Neural progenitor cell (in vitro differentiated cells): ENCODE measurements at regions not wholly inside any gene's neighbourhood (a gene's known extent, or its start where the extent isn't known, plus 50 kb on each side); places are given as distances from the start of the nearest gene placed in this dataset.

Experiments
- DNase-seq: peaks from one replicate; pipeline ENCODE4 v3.0.0-alpha.2; 2016; ENCODE audit warnings: low spot score
- H2AFZ ChIP-seq: fragments of 200-600 bp; sonication (generic); replicated peaks from 2 replicates; pipeline ENCODE4 v1.6.1; 2016; ENCODE audit warnings: antibody characterized with exemption
- H3F3A ChIP-seq: fragments of 200-600 bp; sonication (generic); 2 replicates; pipeline ENCODE4 v1.6.1; 2016; ENCODE audit warnings: antibody characterized with exemption, low read depth
- H3K27ac ChIP-seq: fragments of 200-600 bp; sonication (generic); 2 replicates; pipeline ENCODE4 v1.5.1; 2016; ENCODE audit warnings: mild to moderate bottlenecking
- H3K27me3 ChIP-seq: fragments of 200-600 bp; sonication (generic); 2 replicates; pipeline ENCODE4 v1.6.1; 2016; ENCODE audit warnings: mild to moderate bottlenecking, moderate library complexity
- H3K36me3 ChIP-seq: fragments of 200-600 bp; sonication (generic); 2 replicates; pipeline ENCODE4 v1.5.1; 2016
- H3K4me1 ChIP-seq: fragments of 200-600 bp; sonication (generic); 2 replicates; pipeline ENCODE4 v1.6.1; 2016; ENCODE audit warnings: mixed run types
- H3K4me2 ChIP-seq: fragments of 200-600 bp; sonication (generic); 2 replicates; pipeline ENCODE4 v1.6.1; 2016
- H3K4me3 ChIP-seq: fragments of 200-600 bp; sonication (generic); 2 replicates; pipeline ENCODE4 v1.5.1; 2016
- H3K79me2 ChIP-seq: fragments of 200-600 bp; sonication (generic); 2 replicates; pipeline ENCODE4 v1.6.1; 2016; ENCODE audit warnings: low read depth
- H3K9ac ChIP-seq: fragments of 200-600 bp; sonication (generic); 2 replicates; pipeline ENCODE4 v1.6.1; 2016
- H3K9me3 ChIP-seq: fragments of 200-600 bp; sonication (generic); 2 replicates; pipeline ENCODE4 v1.5.1; 2016; ENCODE audit warnings: low read depth
- H4K20me1 ChIP-seq: fragments of 200-600 bp; sonication (generic); 2 replicates; pipeline ENCODE4 v1.6.1; 2016; ENCODE audit warnings: low read depth
- H3K27ac Mint-ChIP-seq: 3 replicates; pipeline ENCODE4 v1.8.0; 2021; ENCODE audit warnings: mixed read lengths
- H3K27me3 Mint-ChIP-seq: 2 replicates; pipeline ENCODE4 v1.8.0; 2022; ENCODE audit warnings: low read depth, mild to moderate bottlenecking, inconsistent platforms, moderate library complexity, mixed read lengths; ENCODE audit not compliant: insufficient read depth
- H3K36me3 Mint-ChIP-seq: 3 replicates; pipeline ENCODE4 v1.8.0; 2021; ENCODE audit warnings: mixed read lengths
- H3K4me1 Mint-ChIP-seq: 3 replicates; pipeline ENCODE4 v1.8.0; 2021; ENCODE audit warnings: mixed read lengths
- H3K4me3 Mint-ChIP-seq: 3 replicates; pipeline ENCODE4 v1.8.0; 2021; ENCODE audit warnings: mild to moderate bottlenecking, moderate library complexity, mixed read lengths
- H3K9me3 Mint-ChIP-seq: 3 replicates; pipeline ENCODE4 v1.8.0; 2020; ENCODE audit warnings: mixed read lengths
- EZH2 ChIP-seq: fragments of 200-600 bp; sonication (generic); IDR thresholded peaks from 2 replicates; pipeline ENCODE4 v1.6.1; 2017; ENCODE audit warnings: antibody characterized with exemption, mild to moderate bottlenecking, moderate library complexity
- EZH2phosphoT487 ChIP-seq: fragments of 200-600 bp; sonication (generic); IDR thresholded peaks from 2 replicates; pipeline ENCODE4 v1.6.1; 2017; ENCODE audit warnings: antibody characterized with exemption
- TF ChIP-seq, protein P1 (sequence below): fragments of 200-600 bp; sonication (generic); IDR thresholded peaks from 2 replicates; pipeline ENCODE4 v1.5.1; 2017; ENCODE audit warnings: antibody characterized with exemption, mild to moderate bottlenecking

DNA sequence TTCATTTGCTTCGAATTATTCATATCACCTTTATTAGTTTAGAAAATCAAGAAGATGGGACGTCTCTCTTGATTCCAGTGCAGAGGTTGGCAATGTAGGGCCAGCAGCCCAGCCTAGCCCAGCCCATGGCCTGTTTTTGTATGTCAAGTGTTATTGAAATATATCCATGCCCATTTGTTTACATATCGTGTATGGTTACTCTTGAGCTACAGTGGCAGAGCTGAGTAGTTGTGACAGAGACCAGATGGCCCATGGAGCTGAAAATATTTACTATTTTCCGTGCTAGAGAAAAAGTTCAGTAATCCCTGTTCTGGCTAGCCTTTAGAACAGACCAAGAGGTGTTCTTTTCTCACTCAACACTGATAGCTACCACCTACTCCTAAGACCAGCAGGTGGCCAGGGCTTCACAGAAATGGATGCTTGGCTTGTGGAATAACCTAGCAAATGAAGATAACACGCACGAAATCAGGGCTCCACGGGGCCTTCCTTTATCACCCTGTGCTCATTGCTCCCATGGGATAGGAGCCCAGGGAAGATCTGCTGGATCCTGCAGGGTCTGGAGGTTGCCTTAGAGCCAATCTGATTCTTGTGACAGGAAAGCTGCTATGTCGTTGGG is 123.2 kb upstream of the ANKFN1 start:
- Mint-ChIP-seq H3K36me3 (no peaks in the 10 kb centered on the region), H3K27ac (no peak overlapping the region), H3K9me3 (no peaks in the 10 kb centered on the region), H3K4me1 (no peaks in the 10 kb centered on the region), H3K27me3 (no peaks in the 10 kb centered on the region), H3K4me3 (no peak overlapping the region)
- Histone ChIP-seq H3K4me3 (no peak overlapping the region), H3K79me2 (no peaks in the 10 kb centered on the region), H4K20me1 (no peaks in the 10 kb centered on the region), H3K36me3 (no peaks in the 10 kb centered on the region), H3K4me2 (no peak overlapping the region), H3K9me3 (no peaks in the 10 kb centered on the region), H3K4me1 (peaks cover 2% of the 10 kb centered on the region), H3F3A (no peaks in the 10 kb centered on the region), H3K27me3 (no peaks in the 10 kb centered on the region), H3K27ac (no peak overlapping the region), H2AFZ (no peak overlapping the region), H3K9ac (no peak overlapping the region)
- DNase-seq, result no peak
- no peak for TF ChIP-seq EZH2phosphoT487
- TF ChIP-seq, protein P1, sequence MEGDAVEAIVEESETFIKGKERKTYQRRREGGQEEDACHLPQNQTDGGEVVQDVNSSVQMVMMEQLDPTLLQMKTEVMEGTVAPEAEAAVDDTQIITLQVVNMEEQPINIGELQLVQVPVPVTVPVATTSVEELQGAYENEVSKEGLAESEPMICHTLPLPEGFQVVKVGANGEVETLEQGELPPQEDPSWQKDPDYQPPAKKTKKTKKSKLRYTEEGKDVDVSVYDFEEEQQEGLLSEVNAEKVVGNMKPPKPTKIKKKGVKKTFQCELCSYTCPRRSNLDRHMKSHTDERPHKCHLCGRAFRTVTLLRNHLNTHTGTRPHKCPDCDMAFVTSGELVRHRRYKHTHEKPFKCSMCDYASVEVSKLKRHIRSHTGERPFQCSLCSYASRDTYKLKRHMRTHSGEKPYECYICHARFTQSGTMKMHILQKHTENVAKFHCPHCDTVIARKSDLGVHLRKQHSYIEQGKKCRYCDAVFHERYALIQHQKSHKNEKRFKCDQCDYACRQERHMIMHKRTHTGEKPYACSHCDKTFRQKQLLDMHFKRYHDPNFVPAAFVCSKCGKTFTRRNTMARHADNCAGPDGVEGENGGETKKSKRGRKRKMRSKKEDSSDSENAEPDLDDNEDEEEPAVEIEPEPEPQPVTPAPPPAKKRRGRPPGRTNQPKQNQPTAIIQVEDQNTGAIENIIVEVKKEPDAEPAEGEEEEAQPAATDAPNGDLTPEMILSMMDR, result no peak
- TF ChIP-seq EZH2, result no peak

DNA sequence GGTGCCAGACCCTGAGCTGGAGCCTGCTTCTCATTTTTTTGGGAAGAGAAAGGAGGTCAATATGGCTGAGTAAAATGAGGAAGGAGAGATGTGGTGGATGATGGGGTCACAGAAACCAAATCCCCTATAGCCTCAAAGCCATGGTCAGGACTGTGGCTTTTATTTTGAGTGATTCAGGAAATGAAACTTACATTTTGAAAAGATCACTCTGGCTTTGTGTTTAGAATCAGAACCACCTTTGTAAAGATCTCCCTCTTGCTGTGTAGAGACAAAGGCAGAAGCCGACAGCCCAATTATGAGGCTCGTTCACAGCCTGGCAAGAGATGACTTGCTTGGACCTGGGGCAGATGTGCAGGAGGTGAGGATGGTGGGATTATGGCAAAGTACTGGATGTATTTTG is 121.6 kb upstream of the ANKFN1 start:
- no peak overlapping the region for H3K4me3 Mint-ChIP-seq

DNA sequence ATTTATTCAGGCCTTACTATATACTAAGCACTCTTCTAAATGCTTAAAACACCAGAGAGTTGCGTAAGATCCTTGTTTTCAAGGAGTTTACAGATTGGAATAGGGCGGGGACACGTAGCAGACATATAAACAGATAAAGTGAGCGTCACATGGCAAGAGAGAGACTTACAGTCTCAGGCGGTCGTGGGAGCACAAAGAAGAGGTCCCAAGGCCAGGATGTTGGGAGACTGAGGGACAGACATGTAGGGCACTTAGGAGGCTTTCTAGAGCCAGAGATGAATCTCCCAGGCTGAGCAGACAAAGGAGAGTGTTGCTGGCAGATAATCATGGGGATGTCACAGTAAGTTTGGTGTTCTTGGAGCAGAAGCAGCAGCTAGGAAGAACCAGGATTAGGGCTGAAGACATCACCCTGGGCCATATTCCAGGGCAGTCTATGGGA is 119.1 kb upstream of the ANKFN1 start:
- Histone ChIP-seq H3K27ac (no peak overlapping the region), H3K4me3 (no peak overlapping the region), H3K4me2 (no peak overlapping the region), H4K20me1 (no peaks in the 10 kb centered on the region), H3K36me3 (no peaks in the 10 kb centered on the region), H3K79me2 (no peaks in the 10 kb centered on the region), H3K4me1 (no peaks in the 10 kb centered on the region), H3K9me3 (no peaks in the 10 kb centered on the region), H2AFZ (no peak overlapping the region), H3F3A (no peaks in the 10 kb centered on the region), H3K27me3 (no peaks in the 10 kb centered on the region), H3K9ac (no peak overlapping the region)
- no peak for TF ChIP-seq EZH2phosphoT487
- TF ChIP-seq, protein P1, result no peak
- no peak for TF ChIP-seq EZH2
- no peak overlapping the region for H3K4me3 Mint-ChIP-seq
- no peaks in the 10 kb centered on the region for H3K36me3 Mint-ChIP-seq
- no peaks in the 10 kb centered on the region for H3K9me3 Mint-ChIP-seq
- DNase-seq, result no peak
- no peaks in the 10 kb centered on the region for H3K27me3 Mint-ChIP-seq
- H3K4me1 Mint-ChIP-seq, result no peaks in the 10 kb centered on the region
- H3K27ac Mint-ChIP-seq, result no peak overlapping the region

More for the DNA sequence above, 121.6 kb upstream of the ANKFN1 start:
- Histone ChIP-seq H3F3A (no peaks in the 10 kb centered on the region), H3K4me2 (no peak overlapping the region), H2AFZ (no peak overlapping the region), H4K20me1 (no peaks in the 10 kb centered on the region), H3K4me3 (no peak overlapping the region), H3K9ac (no peak overlapping the region), H3K27me3 (no peaks in the 10 kb centered on the region), H3K27ac (no peak overlapping the region), H3K36me3 (no peaks in the 10 kb centered on the region), H3K4me1 (no peaks in the 10 kb centered on the region), H3K9me3 (no peaks in the 10 kb centered on the region), H3K79me2 (no peaks in the 10 kb centered on the region)
- Mint-ChIP-seq H3K27me3 (no peaks in the 10 kb centered on the region), H3K27ac (no peak overlapping the region), H3K4me1 (no peaks in the 10 kb centered on the region), H3K9me3 (no peaks in the 10 kb centered on the region), H3K36me3 (no peaks in the 10 kb centered on the region)
- TF ChIP-seq EZH2, result no peak
- no peak for DNase-seq

DNA sequence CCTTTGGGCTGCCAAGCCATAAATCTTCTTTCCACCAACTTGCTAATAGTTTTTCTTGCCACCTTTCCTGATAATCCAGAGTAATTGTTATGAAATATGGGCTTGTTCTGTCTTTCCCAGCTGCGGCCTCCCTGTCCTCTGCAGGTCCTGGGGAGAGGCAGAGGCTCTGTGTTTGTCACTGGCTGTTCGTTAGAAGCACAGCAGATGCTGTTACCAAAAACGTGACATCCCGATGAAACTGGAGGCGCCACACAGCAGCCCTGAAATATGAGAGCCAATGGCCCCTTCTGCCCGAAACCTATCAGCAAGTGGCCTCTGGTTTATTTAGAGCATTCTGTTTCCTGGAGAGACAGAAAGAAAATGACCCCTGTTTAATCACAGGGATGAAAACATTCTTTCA is 115.1 kb upstream of the ANKFN1 start:
- Histone ChIP-seq H3K4me1 (no peaks in the 10 kb centered on the region), H2AFZ (no peak overlapping the region), H3K79me2 (no peaks in the 10 kb centered on the region), H3K36me3 (no peaks in the 10 kb centered on the region), H3K9ac (no peak overlapping the region), H3K9me3 (no peaks in the 10 kb centered on the region), H3K27me3 (no peaks in the 10 kb centered on the region), H4K20me1 (no peaks in the 10 kb centered on the region), H3F3A (no peaks in the 10 kb centered on the region), H3K4me2 (no peak overlapping the region), H3K4me3 (no peak overlapping the region), H3K27ac (no peak overlapping the region)
- Mint-ChIP-seq H3K4me3 (no peak overlapping the region), H3K36me3 (no peaks in the 10 kb centered on the region), H3K4me1 (no peaks in the 10 kb centered on the region), H3K9me3 (no peaks in the 10 kb centered on the region), H3K27ac (no peak overlapping the region), H3K27me3 (no peaks in the 10 kb centered on the region)
- TF ChIP-seq EZH2 (no peak), EZH2phosphoT487 (no peak)
- TF ChIP-seq, protein P1, result no peak
- DNase-seq, result no peak
